Activated naive CD8-positive, alpha-beta T cell (primary cell): ENCODE measurements at regions not wholly inside any gene's neighbourhood (a gene's known extent, or its start where the extent isn't known, plus 50 kb on each side); places are given as distances from the start of the nearest gene placed in this dataset.

Experiments used
- H3K27ac Mint-ChIP-seq: one replicate; pipeline ENCODE4 v1.8.0; 2021; ENCODE audit warnings: mixed read lengths
- H3K27me3 Mint-ChIP-seq: one replicate; pipeline ENCODE4 v1.8.0; 2021; ENCODE audit warnings: mixed read lengths
- H3K36me3 Mint-ChIP-seq: one replicate; pipeline ENCODE4 v1.8.0; 2021; ENCODE audit warnings: mixed read lengths
- H3K4me1 Mint-ChIP-seq: one replicate; pipeline ENCODE4 v1.8.0; 2021; ENCODE audit warnings: low read depth, mixed read lengths
- H3K4me3 Mint-ChIP-seq: one replicate; pipeline ENCODE4 v1.8.0; 2021; ENCODE audit warnings: mild to moderate bottlenecking, mixed read lengths
- H3K9me3 Mint-ChIP-seq: one replicate; pipeline ENCODE4 v1.8.0; 2021; ENCODE audit warnings: low read depth, mixed read lengths

DNA sequence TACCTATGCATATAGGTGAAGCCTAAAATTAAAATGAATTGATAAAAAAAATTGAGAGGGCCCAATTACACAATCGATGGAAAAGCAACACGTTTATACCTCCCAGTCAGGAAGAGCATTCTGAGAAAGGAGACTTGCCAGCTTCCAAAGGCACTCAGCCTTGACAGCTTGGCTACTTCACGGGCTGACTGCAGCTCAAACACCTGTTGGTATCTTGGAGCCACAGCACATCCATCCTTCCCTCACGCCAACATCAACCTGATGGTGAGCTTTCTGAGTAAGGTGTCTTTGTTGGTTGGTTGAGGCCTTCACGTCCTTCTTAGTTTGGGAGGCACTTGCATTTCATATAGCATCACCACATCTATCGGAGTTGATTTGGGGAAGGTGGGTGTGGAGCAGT, 598.9 kb upstream of the DIPK2B start:
- no peaks in the 10 kb centered on the region for H3K27me3 Mint-ChIP-seq
- peaks cover 11% of the 10 kb centered on the region for H3K36me3 Mint-ChIP-seq
- H3K27ac Mint-ChIP-seq, result no peak overlapping the region
- H3K4me1 Mint-ChIP-seq, result peaks cover 72% of the 10 kb centered on the region
- H3K4me3 Mint-ChIP-seq, result peak overlapping the region; percentile 46
- H3K9me3 Mint-ChIP-seq, result no peaks in the 10 kb centered on the region

DNA sequence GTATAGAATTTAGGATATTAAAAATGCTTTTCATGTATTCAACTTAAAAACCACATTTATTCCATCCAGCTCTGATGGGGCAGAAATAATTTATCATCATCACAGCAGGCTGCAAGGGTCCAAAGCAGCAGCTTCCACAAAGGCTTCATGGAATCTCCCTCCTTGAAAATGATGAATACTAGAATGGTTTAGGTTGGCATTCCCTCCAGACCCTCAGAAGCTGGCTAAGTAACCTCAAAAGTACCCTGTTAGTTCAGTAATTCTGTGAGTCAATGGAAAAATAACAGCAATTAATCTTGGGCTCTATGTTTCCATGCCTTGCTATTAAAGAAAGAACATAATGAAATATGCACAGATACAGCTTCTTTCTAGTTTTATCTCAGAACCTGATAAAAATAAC, 594.9 kb upstream of the DIPK2B start:
- peaks cover 19% of the 10 kb centered on the region for H3K36me3 Mint-ChIP-seq
- peak overlapping the region; percentile 10 for H3K27ac Mint-ChIP-seq

DNA sequence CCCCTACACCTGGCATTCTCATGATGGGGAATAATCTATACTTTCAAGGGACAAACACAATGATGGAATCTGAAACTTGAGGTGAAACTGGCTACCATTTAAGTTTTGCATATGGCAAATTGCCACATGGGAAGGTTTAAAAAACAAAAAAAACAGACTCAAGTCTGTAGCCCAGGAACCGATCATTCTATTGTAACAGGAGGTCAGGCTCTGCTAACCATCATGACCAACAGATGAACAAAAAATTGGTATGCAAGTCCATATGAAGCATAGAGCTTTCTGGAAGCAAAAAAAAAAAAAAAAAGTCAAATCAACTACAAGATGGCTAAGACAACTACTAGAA, 594.3 kb upstream of the DIPK2B start:
- H3K4me3 Mint-ChIP-seq, result no peak overlapping the region
- H3K9me3 Mint-ChIP-seq, result no peaks in the 10 kb centered on the region
- H3K36me3 Mint-ChIP-seq, result peaks cover 20% of the 10 kb centered on the region
- H3K4me1 Mint-ChIP-seq, result peaks cover 63% of the 10 kb centered on the region
- no peaks in the 10 kb centered on the region for H3K27me3 Mint-ChIP-seq
- H3K27ac Mint-ChIP-seq, result peak overlapping the region; percentile 10

More for the DNA sequence above, 594.9 kb upstream of the DIPK2B start:
- H3K4me1 Mint-ChIP-seq, result peaks cover 62% of the 10 kb centered on the region
- no peak overlapping the region for H3K4me3 Mint-ChIP-seq
- no peaks in the 10 kb centered on the region for H3K9me3 Mint-ChIP-seq
- no peaks in the 10 kb centered on the region for H3K27me3 Mint-ChIP-seq

DNA sequence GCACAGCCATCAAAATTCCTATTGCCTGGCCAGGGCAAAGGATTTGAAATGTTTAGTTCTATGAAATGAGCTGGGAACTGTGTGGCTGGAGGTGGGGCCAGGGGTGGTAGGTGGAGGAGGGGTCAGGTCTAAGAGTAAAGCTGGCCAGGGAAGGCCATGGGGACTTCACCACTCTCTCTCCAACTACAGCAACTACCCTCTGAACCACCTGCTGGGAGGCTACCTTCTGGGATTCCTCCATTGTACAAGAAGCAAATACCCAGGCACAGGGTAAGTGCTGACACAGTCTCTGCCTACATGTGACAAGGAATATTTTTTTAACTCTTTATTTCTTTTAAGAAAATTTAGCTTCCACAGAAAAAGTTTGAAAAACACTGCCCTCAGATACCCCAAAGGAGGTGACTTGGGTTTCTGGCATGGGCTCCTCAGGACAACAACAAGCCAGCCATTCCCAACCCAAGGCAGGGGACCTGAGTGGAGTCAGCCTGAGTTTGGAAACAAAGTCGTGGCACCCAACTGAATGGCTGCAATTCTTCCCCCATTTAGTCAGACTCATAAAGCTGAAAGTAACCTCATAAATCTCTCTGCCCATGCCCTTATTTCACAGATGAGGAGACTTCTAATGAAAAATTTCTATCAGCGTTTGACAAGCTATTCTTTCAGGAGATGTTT, 593.8 kb upstream of the DIPK2B start:
- Mint-ChIP-seq H3K4me3 (no peak overlapping the region), H3K9me3 (no peaks in the 10 kb centered on the region), H3K27ac (no peak overlapping the region), H3K27me3 (no peaks in the 10 kb centered on the region), H3K4me1 (peaks cover 61% of the 10 kb centered on the region), H3K36me3 (peaks cover 20% of the 10 kb centered on the region)

DNA sequence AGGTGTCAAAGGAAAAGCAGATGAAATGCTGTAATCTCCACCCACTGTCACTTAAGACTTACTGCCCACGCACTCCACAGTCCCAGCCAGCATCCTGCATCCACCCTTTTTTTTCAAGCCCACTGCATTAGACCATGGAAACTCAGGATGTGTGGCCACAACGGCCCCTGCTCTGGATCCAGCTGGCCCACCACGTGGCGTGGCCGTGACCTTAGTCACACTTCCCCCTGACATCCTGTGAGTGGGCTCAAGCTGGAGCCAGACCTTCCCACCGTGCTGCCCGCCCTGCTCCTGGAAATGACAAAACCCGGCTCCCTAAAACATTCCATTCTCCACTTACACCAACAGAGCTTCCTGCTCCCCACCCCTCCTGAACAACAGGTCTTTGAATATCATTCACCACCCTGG, 588.3 kb upstream of the DIPK2B start:
- peak overlapping the region; percentile 7 for H3K4me3 Mint-ChIP-seq
- H3K4me1 Mint-ChIP-seq, result peaks cover 50% of the 10 kb centered on the region
- peak overlapping the region; percentile 83 for H3K27ac Mint-ChIP-seq
- no peaks in the 10 kb centered on the region for H3K27me3 Mint-ChIP-seq
- no peaks in the 10 kb centered on the region for H3K9me3 Mint-ChIP-seq
- H3K36me3 Mint-ChIP-seq, result peaks cover 19% of the 10 kb centered on the region

DNA sequence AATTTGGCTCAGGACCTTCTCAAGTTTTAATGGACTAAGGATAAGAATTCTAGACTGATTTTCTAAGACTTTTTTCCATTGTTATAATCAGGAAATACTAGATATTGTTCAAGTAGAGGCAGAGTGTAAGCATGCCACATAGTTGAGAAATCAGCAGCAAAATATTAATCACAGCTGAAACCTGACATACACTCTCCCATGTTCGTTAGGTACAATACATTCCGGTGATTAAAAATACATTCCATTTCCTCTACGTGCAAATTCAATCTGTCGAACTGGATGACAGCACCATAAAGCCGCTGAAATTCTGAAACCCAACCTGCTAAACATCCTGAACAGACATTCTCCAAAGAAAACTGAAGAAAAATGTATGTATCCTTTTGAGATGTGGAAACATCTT, 587.6 kb upstream of the DIPK2B start:
- H3K4me3 Mint-ChIP-seq, result no peak overlapping the region
- H3K36me3 Mint-ChIP-seq, result peaks cover 19% of the 10 kb centered on the region
- peaks cover 46% of the 10 kb centered on the region for H3K4me1 Mint-ChIP-seq
- no peak overlapping the region for H3K27ac Mint-ChIP-seq
- H3K9me3 Mint-ChIP-seq, result no peaks in the 10 kb centered on the region
- no peaks in the 10 kb centered on the region for H3K27me3 Mint-ChIP-seq

DNA sequence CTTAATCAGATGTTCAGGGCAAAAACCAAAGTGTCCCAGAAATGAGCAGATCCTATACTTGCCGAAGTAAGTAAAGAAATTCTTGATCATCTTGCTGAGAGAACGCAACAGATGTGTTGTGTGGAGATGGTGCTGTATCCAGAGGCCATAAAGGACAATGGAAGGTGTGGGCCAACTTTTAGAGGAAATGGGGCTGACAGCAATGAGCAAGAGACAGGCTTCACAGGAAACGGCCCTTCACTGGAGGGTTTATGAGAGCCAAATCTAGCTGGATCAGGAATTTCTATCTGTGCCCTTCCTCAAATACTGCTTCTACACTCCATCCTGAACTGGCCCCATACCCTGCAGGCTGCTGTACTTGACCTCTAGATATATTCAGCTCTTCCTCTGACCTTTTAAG, 583.9 kb upstream of the DIPK2B start:
- H3K9me3 Mint-ChIP-seq, result no peaks in the 10 kb centered on the region
- peaks cover 41% of the 10 kb centered on the region for H3K4me1 Mint-ChIP-seq
- H3K36me3 Mint-ChIP-seq, result peaks cover 15% of the 10 kb centered on the region
- H3K4me3 Mint-ChIP-seq, result no peak overlapping the region
- no peaks in the 10 kb centered on the region for H3K27me3 Mint-ChIP-seq
- H3K27ac Mint-ChIP-seq, result no peak overlapping the region

DNA sequence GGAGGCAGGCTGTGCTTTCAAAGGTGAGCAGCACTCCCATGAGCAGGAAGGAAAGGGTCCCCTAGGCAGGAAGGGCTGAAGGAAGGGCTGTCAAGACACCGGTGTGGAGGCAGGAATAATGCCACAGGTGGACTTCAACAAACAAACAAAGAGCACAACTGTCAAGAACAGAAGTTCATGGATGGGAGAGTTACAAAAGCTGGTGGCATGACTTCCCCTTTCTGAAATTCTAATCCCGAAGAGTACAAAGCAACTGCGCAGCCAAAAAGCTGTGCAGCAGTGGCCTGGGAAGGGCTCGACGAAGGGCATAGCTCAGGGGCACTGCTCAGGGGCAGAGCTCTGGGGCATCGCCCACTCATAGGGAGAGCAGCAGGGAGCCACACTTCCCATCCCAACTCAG, 582.3 kb upstream of the DIPK2B start:
- Mint-ChIP-seq H3K4me3 (no peak overlapping the region), H3K27ac (peak overlapping the region; percentile 23), H3K36me3 (peaks cover 15% of the 10 kb centered on the region), H3K27me3 (no peaks in the 10 kb centered on the region), H3K4me1 (peaks cover 42% of the 10 kb centered on the region), H3K9me3 (no peaks in the 10 kb centered on the region)

DNA sequence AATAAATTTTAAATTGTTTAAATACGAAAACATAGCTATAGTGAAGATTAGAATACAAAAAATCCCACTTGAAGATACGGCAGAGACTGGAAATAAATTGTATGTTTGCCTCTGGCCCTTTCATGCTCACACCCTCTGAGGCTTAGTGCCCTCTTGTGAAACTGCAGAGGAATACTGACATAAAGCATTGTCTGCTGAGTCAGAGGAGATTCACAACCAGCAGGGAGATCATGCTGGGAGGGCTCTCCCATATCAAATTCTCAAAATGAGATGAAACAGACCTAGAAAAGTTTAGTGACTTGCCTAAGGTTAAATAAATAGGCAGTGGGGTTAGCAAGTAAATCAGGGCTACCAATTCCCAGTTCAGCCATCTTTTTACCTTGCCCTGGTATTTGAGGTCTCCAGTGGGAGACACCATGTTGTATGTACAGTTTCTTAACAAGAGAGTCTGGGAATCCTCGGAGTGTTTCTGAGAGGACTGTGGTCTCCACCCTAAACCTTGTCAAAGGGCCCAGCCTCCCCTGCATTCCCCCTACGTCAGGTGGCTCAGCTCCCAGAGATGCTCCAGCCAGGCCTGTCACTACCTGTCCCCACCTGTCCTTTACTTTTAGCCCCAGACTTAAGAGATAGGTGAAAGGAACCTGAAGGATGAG, 581.4 kb upstream of the DIPK2B start:
- Mint-ChIP-seq H3K27ac (no peak overlapping the region), H3K4me1 (peaks cover 44% of the 10 kb centered on the region), H3K9me3 (no peaks in the 10 kb centered on the region)

DNA sequence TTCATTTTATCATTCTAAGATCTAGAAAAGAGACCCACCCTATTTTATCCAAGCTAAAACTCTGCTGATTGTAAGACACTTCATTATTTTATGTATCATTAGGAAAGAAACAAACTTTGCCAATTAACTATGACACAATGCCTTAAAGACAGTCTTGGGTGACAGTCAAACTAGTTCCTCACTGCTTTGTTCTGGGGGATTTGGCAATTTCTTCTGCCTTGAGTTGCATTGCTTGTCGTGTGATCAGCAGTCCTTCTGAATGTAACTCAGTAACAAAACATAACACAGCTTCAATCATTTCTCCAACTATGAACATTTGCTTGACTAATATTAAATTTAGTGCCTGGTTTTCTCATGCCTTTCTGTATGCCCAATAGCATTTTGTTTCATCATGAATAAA, 577.9 kb upstream of the DIPK2B start:
- Mint-ChIP-seq H3K9me3 (no peaks in the 10 kb centered on the region), H3K27me3 (no peaks in the 10 kb centered on the region), H3K4me1 (peaks cover 61% of the 10 kb centered on the region), H3K36me3 (peaks cover 15% of the 10 kb centered on the region), H3K4me3 (no peak overlapping the region), H3K27ac (peak overlapping the region; percentile 13)

More for the DNA sequence above, 581.4 kb upstream of the DIPK2B start:
- Mint-ChIP-seq H3K36me3 (peaks cover 17% of the 10 kb centered on the region), H3K4me3 (no peak overlapping the region), H3K27me3 (no peaks in the 10 kb centered on the region)

DNA sequence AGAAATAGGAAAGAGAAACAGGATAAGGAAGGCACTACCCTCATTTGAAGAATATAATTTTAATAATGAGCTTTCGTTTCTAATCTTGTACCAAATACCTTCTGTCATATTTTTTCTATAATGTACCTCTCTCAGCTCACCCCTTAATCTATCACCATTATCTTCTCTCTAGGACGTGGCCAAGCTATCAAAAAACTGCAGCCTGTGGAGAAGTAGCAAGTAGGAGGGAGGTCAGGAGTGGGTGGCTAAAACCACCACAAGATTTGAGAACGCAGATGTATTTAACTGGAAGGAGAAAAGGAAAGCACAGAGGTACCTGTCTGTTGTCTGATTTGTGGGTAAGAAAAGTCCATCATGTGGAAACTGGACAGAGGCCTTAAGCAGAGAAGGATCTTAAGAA, 576.7 kb upstream of the DIPK2B start:
- peak overlapping the region; percentile 70 for H3K27ac Mint-ChIP-seq
- H3K9me3 Mint-ChIP-seq, result no peaks in the 10 kb centered on the region
- H3K27me3 Mint-ChIP-seq, result no peaks in the 10 kb centered on the region
- H3K36me3 Mint-ChIP-seq, result peaks cover 17% of the 10 kb centered on the region
- H3K4me3 Mint-ChIP-seq, result peak overlapping the region; percentile 25
- peaks cover 68% of the 10 kb centered on the region for H3K4me1 Mint-ChIP-seq

DNA sequence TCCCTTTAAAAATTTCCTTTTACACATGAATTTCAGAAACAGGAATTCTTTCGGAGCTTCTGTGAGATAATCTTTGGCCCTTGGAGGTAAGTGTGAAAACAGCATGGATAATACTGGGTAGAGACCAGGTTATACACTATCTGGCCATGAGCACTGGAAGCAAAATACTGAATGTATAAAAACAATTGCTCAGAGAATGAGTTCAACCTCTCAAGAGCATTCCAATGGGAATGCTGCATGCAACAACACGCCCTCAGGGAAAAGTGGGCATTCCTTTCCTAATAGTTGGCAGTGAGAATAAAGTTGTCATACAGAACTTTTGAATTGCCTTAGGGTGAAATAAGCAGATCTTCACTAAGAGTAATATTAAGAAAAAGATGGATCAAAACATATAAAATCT, 574.8 kb upstream of the DIPK2B start:
- H3K27me3 Mint-ChIP-seq, result no peaks in the 10 kb centered on the region
- peaks cover 82% of the 10 kb centered on the region for H3K4me1 Mint-ChIP-seq
- peaks cover 20% of the 10 kb centered on the region for H3K36me3 Mint-ChIP-seq
- H3K4me3 Mint-ChIP-seq, result peak overlapping the region; percentile 44
- peak overlapping the region; percentile 81 for H3K27ac Mint-ChIP-seq
- no peaks in the 10 kb centered on the region for H3K9me3 Mint-ChIP-seq

DNA sequence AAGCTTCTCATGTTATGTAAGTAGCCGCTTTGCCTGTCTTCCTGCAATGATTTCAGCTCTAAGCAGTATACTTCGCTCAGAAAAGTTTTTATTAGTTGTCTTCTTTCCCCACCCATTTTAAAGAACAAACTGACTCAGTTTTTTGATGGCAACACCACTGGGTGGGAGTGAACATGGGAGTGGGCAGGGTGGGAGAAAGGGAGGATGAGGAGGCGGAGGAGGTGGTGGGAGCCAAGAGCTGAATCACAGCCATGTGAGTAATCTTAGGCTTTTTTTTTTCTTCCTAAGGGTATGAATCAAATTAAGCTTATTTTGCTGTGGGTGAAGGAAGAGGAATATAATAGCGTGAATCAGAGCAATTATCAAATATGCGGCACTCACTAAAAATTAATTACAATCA, 574.3 kb upstream of the DIPK2B start:
- Mint-ChIP-seq H3K9me3 (no peaks in the 10 kb centered on the region), H3K36me3 (peaks cover 17% of the 10 kb centered on the region), H3K4me3 (peak overlapping the region; percentile 44), H3K27me3 (no peaks in the 10 kb centered on the region), H3K4me1 (peaks cover 84% of the 10 kb centered on the region), H3K27ac (peak overlapping the region; percentile 81)

DNA sequence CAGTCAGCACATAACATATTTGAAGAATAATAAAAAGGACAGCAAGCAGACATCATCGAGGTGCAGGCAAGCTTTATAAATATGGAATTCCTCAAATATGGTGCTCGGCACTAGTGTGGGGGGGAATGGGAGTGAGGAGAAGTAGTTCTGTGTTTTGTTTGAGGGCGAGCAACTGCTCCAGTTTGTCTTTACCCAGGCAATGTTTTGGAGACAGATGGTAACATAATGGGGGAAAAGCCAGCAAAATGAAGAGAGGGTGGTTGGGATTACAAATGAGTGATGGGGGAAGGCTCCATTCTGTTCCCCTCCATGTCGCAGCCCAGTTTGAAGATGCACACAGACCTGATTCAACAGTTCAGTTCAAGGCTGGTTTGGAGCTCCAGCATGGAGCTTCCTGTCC, 572.9 kb upstream of the DIPK2B start:
- H3K4me1 Mint-ChIP-seq, result peaks cover 71% of the 10 kb centered on the region
- peak overlapping the region; percentile 50 for H3K27ac Mint-ChIP-seq
- no peaks in the 10 kb centered on the region for H3K27me3 Mint-ChIP-seq
- peaks cover 14% of the 10 kb centered on the region for H3K36me3 Mint-ChIP-seq
- H3K4me3 Mint-ChIP-seq, result no peak overlapping the region
- no peaks in the 10 kb centered on the region for H3K9me3 Mint-ChIP-seq

DNA sequence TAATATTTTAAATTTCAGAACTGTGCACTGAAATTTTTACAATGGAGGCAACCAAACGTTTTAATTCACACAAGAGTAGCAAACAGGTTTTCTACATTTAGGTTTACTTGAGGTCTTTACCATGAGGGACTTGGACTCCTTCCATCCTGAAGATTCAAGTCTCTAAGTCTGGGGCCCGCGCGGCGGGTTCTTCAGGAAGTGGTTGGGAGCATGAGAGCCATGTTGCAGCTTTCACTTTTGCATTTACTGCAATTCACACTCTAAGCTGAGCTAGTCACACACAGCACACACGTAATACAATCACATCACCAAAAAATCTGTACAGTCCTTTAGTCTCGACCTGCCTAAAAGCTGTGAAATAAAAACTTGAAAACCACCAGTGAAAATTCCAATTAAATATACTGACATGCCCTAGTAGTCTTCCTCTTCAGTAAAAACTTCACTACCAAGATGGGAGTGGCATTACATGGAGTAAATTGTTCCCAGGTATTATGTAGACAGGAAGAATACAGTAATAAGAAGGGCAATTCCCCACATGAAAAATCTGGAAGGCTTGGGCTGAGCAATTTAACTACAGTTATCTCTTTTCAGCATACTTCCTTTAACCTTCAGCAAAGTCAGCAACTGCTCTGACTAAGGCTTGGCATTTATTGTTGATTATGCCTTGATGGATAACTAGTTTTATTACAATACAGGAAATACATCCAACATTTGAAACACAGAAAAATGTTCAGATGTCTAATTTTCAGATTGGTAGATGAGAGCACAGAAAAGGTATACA, 571.1 kb upstream of the DIPK2B start:
- Mint-ChIP-seq H3K36me3 (peaks cover 19% of the 10 kb centered on the region), H3K4me1 (peaks cover 63% of the 10 kb centered on the region), H3K9me3 (no peaks in the 10 kb centered on the region), H3K27me3 (no peaks in the 10 kb centered on the region), H3K27ac (peak overlapping the region; percentile 94), H3K4me3 (peak overlapping the region; percentile 99)
